Stimulated activated CD4-positive, alpha-beta T cell treated with anti-CD3 and anti-CD28 coated beads, TNF-alpha, amount 100 ng/mL, for 24 hours (primary cell): ENCODE measurements at regions not wholly inside any gene's neighbourhood (a gene's known extent, or its start where the extent isn't known, plus 50 kb on each side); places are given as distances from the start of the nearest gene placed in this dataset.

ENCODE experiments used
- DNase-seq, 3 experiments: peaks; one replicate each; pipeline ENCODE4 v3.0.0-alpha.2; 2020; ENCODE audit warnings: low read depth in 3 of 3

GRCh38 chr4:163622379-163623035, 128.0 kb downstream of the TMA16 start:
- no peak for DNase-seq

- DNase-seq = no peak
These were observed 129.3 kb downstream of the TMA16 start for GRCh38 chr4:163623787-163624186.

- DNase-seq = no peak
These were observed 130.2 kb downstream of the TMA16 start for GRCh38 chr4:163624727-163625126.

- DNase-seq = no peak
These were observed 136.8 kb downstream of the TMA16 start for GRCh38 chr4:163631288-163631687.

GRCh38 chr4:163638909-163639308, 144.4 kb downstream of the TMA16 start:
- no peak for DNase-seq

GRCh38 chr4:163649557-163650091, 155.1 kb downstream of the TMA16 start:
- no peak for DNase-seq

- no peak for DNase-seq
These were observed 157.3 kb downstream of the TMA16 start for GRCh38 chr4:163651761-163652160.

GRCh38 chr4:163654621-163655020, 160.1 kb downstream of the TMA16 start:
- DNase-seq = no peak

GRCh38 chr4:163660636-163661035, 166.1 kb downstream of the TMA16 start:
- DNase-seq = no peak

- DNase-seq = no peak
These were observed 168.3 kb downstream of the TMA16 start for GRCh38 chr4:163662768-163663167.

- no peak for DNase-seq
These were observed 169.2 kb downstream of the TMA16 start for GRCh38 chr4:163663454-163664225.

- no peak for DNase-seq
These were observed 170.6 kb downstream of the TMA16 start for GRCh38 chr4:163665101-163665500.

GRCh38 chr4:163665521-163666331, 171.2 kb downstream of the TMA16 start:
- no peak for DNase-seq

- no peak for DNase-seq
These were observed 171.9 kb downstream of the TMA16 start for GRCh38 chr4:163666332-163666873.

- no peak for DNase-seq
These were observed 178.3 kb downstream of the TMA16 start for GRCh38 chr4:163672751-163673150.

GRCh38 chr4:163673848-163674697, 179.6 kb downstream of the TMA16 start:
- no peak for DNase-seq

GRCh38 chr4:163679189-163679588, 184.7 kb downstream of the TMA16 start:
- DNase-seq = no peak

- DNase-seq = no peak
These were observed 186.1 kb downstream of the TMA16 start for GRCh38 chr4:163680386-163681098.

GRCh38 chr4:163681208-163681821, 186.8 kb downstream of the TMA16 start:
- DNase-seq = peak in 1 of 3 experiments; percentile 13

- DNase-seq = no peak
These were observed 194.4 kb downstream of the TMA16 start for GRCh38 chr4:163688856-163689255.
